H9 (cell line): ENCODE measurements at regions not wholly inside any gene's neighbourhood (a gene's known extent, or its start where the extent isn't known, plus 50 kb on each side); places are given as distances from the start of the nearest gene placed in this dataset.

Experiments
- DNase-seq: peaks from one replicate; pipeline ENCODE4 v3.0.0-alpha.2; 2017
- H2AFZ ChIP-seq: one replicate; pipeline ENCODE4 v1.6.1; 2013; ENCODE audit warnings: mild to moderate bottlenecking, low read length, control low read depth, moderate library complexity
- H2AK5ac ChIP-seq: 2 replicates; pipeline ENCODE4 v1.6.1; 2013; ENCODE audit warnings: low read length, control low read depth, mixed read lengths; ENCODE audit not compliant: insufficient read length
- H2BK120ac ChIP-seq: one replicate; pipeline ENCODE4 v1.6.1; 2013; ENCODE audit warnings: low read depth, mild to moderate bottlenecking, low read length, control low read depth, inconsistent platforms; ENCODE audit not compliant: poor library complexity, severe bottlenecking
- H2BK12ac ChIP-seq: 2 replicates; pipeline ENCODE4 v1.6.1; 2013; ENCODE audit warnings: low read length, control low read depth, mixed read lengths, low read depth; ENCODE audit not compliant: insufficient read length
- H2BK15ac ChIP-seq: 2 replicates; pipeline ENCODE4 v1.6.1; 2013; ENCODE audit warnings: low read depth, low read length, control low read depth
- H2BK20ac ChIP-seq: one replicate; pipeline ENCODE4 v1.6.1; 2013; ENCODE audit warnings: low read depth, mild to moderate bottlenecking, low read length, control low read depth, inconsistent platforms; ENCODE audit not compliant: poor library complexity, severe bottlenecking
- H2BK5ac ChIP-seq: 2 replicates; pipeline ENCODE4 v1.6.1; 2013; ENCODE audit warnings: low read length, control low read depth, mixed read lengths; ENCODE audit not compliant: insufficient read length
- H3K14ac ChIP-seq: 2 replicates; pipeline ENCODE4 v1.6.1; 2013; ENCODE audit warnings: low read length, control low read depth; ENCODE audit not compliant: insufficient read depth
- H3K18ac ChIP-seq: 2 replicates; pipeline ENCODE4 v1.6.1; 2013; ENCODE audit warnings: low read depth, mild to moderate bottlenecking, mixed read lengths, low read length, control low read depth; ENCODE audit not compliant: insufficient read length
- H3K23ac ChIP-seq: 2 replicates; pipeline ENCODE4 v1.6.1; 2013; ENCODE audit warnings: low read length, control low read depth, mixed read lengths, low read depth; ENCODE audit not compliant: insufficient read length
- H3K23me2 ChIP-seq: 2 replicates; pipeline ENCODE4 v1.6.1; 2013; ENCODE audit warnings: low read depth, mild to moderate bottlenecking, mixed read lengths, low read length, control low read depth; ENCODE audit not compliant: insufficient read length, poor library complexity, severe bottlenecking
- H3K27ac ChIP-seq: 2 replicates; pipeline ENCODE4 v1.5.1; 2013; ENCODE audit warnings: low read length, control low read depth, mixed read lengths, low read depth; ENCODE audit not compliant: insufficient read length
- H3K27me3 ChIP-seq: 2 replicates; pipeline ENCODE4 v1.6.1; 2013; ENCODE audit warnings: low read length, control low read depth, inconsistent platforms; ENCODE audit not compliant: insufficient read depth
- H3K4ac ChIP-seq: 2 replicates; pipeline ENCODE4 v1.6.1; 2013; ENCODE audit warnings: low read depth, mild to moderate bottlenecking, control low read depth, inconsistent platforms, low read length, moderate library complexity
- H3K4me1 ChIP-seq: 2 replicates; pipeline ENCODE4 v1.6.1; 2013; ENCODE audit warnings: low read length, control low read depth, inconsistent platforms; ENCODE audit not compliant: insufficient read depth
- H3K4me2 ChIP-seq: 2 replicates; pipeline ENCODE4 v1.6.1; 2013; ENCODE audit warnings: low read length, control low read depth, mixed read lengths; ENCODE audit not compliant: insufficient read length, insufficient read depth
- H3K56ac ChIP-seq: 2 replicates; pipeline ENCODE4 v1.6.1; 2013; ENCODE audit warnings: low read depth, mild to moderate bottlenecking, mixed read lengths, low read length, control low read depth; ENCODE audit not compliant: insufficient read length
- H3K79me1 ChIP-seq: 2 replicates; pipeline ENCODE4 v1.6.1; 2013; ENCODE audit warnings: low read depth, mild to moderate bottlenecking, moderate library complexity, low read length, control low read depth, inconsistent platforms; ENCODE audit not compliant: insufficient read depth, poor library complexity, severe bottlenecking
- H3K79me2 ChIP-seq: 2 replicates; pipeline ENCODE4 v1.6.1; 2013; ENCODE audit warnings: low read length, control low read depth, inconsistent platforms; ENCODE audit not compliant: insufficient read depth
- H3K9ac ChIP-seq: 2 replicates; pipeline ENCODE4 v1.6.1; 2013; ENCODE audit warnings: low read length, control low read depth, mixed read lengths; ENCODE audit not compliant: insufficient read length; ENCODE audit errors: extremely low read depth
- H3K9me3 ChIP-seq: one replicate; pipeline ENCODE4 v1.6.1; 2013; ENCODE audit warnings: low read depth, low read length, inconsistent platforms; ENCODE audit not compliant: control insufficient read depth
- H3T11ph ChIP-seq: one replicate; pipeline ENCODE4 v1.6.1; 2013; ENCODE audit warnings: mild to moderate bottlenecking, low read length, control low read depth, inconsistent platforms
- H4K20me1 ChIP-seq: one replicate; pipeline ENCODE4 v1.6.1; 2013; ENCODE audit not compliant: control insufficient read depth, insufficient read length, insufficient read depth
- H4K5ac ChIP-seq: 2 replicates; pipeline ENCODE4 v1.6.1; 2013; ENCODE audit warnings: low read depth, mild to moderate bottlenecking, mixed read lengths, low read length, control low read depth; ENCODE audit not compliant: insufficient read length
- H4K8ac ChIP-seq: replicated peaks from 2 replicates; pipeline ENCODE4 v1.6.1; 2013; ENCODE audit warnings: low read length, control low read depth, mixed read lengths, low read depth; ENCODE audit not compliant: insufficient read length
- H4K91ac ChIP-seq: 2 replicates; pipeline ENCODE4 v1.6.1; 2013; ENCODE audit warnings: low read depth, mild to moderate bottlenecking, moderate library complexity, mixed read lengths, low read length, control low read depth; ENCODE audit not compliant: insufficient read length
- H3K27ac Mint-ChIP-seq, 3 experiments: 2 replicates in 2 of 3; 3 replicates in 1 of 3; pipeline ENCODE4 v1.8.0; 2020 to 2021; ENCODE audit warnings: mixed read lengths in 3 of 3, mild to moderate bottlenecking in 1 of 3, moderate library complexity in 1 of 3
- H3K27me3 Mint-ChIP-seq: 2 replicates; pipeline ENCODE4 v1.8.0; 2021; ENCODE audit warnings: low read depth, mild to moderate bottlenecking, moderate library complexity, mixed read lengths
- H3K36me3 Mint-ChIP-seq, 3 experiments: 2 replicates in 2 of 3; 3 replicates in 1 of 3; pipeline ENCODE4 v1.8.0; 2020 to 2021; ENCODE audit warnings: low read depth in 3 of 3, mixed read lengths in 3 of 3; ENCODE audit not compliant: insufficient read depth in 1 of 3
- H3K4me1 Mint-ChIP-seq, 2 experiments: 2 replicates each; pipeline ENCODE4 v1.8.0; 2020; ENCODE audit warnings: mixed read lengths in 2 of 2
- H3K4me3 Mint-ChIP-seq, 2 experiments: 2 replicates in 1 of 2; 3 replicates in 1 of 2; pipeline ENCODE4 v1.8.0; 2020 to 2021; ENCODE audit warnings: mild to moderate bottlenecking in 2 of 2, mixed read lengths in 2 of 2, moderate library complexity in 1 of 2
- H3K9me3 Mint-ChIP-seq, 2 experiments: 2 replicates in 1 of 2; 3 replicates in 1 of 2; pipeline ENCODE4 v1.8.0; 2020; ENCODE audit warnings: mild to moderate bottlenecking in 2 of 2, mixed read lengths in 2 of 2, moderate library complexity in 1 of 2
- CTCF ChIP-seq: fragments of 200-600 bp; sonication (generic); conservative IDR thresholded peaks from 3 replicates; pipeline ENCODE4 v1.8.0; 2021; ENCODE audit warnings: antibody characterized with exemption, mild to moderate bottlenecking
- WGBS: extraction: QIAGEN DNeasy Blood & Tissue Kit; methylation state at CpG from one replicate; pipeline ENCODE4 v1.1.7; 2013; ENCODE audit warnings: missing lambda C conversion rate, low lambda C conversion rate, mixed read lengths; ENCODE audit not compliant: insufficient read length; ENCODE audit errors: extremely low coverage; 5-methylcytosine and 5-hydroxymethylcytosine counted together

- Histone ChIP-seq H2BK5ac (no peak overlapping the region), H4K5ac (no peak overlapping the region), H2BK120ac (no peak overlapping the region), H3K4me1 (no peaks in the 10 kb centered on the region), H3K27ac (no peak overlapping the region), H3K23me2 (no peaks in the 10 kb centered on the region), H2BK12ac (no peak overlapping the region), H3K23ac (no peak overlapping the region), H3T11ph (no peak overlapping the region), H3K27me3 (no peaks in the 10 kb centered on the region), H3K79me1 (no peaks in the 10 kb centered on the region), H4K20me1 (no peaks in the 10 kb centered on the region), H3K4ac (no peak overlapping the region), H3K14ac (no peak overlapping the region), H4K91ac (no peak overlapping the region), H4K8ac (no peak overlapping the region), H3K9me3 (no peaks in the 10 kb centered on the region), H3K18ac (no peak overlapping the region), H3K9ac (no peak overlapping the region), H2AFZ (no peak overlapping the region), H3K56ac (no peak overlapping the region), H2BK20ac (no peak overlapping the region), H3K79me2 (no peaks in the 10 kb centered on the region), H3K4me2 (no peak overlapping the region), H2AK5ac (no peak overlapping the region), H2BK15ac (no peak overlapping the region)
- DNase-seq = no peak
- Mint-ChIP-seq H3K4me1 (peaks cover 13 to 19% of the 10 kb centered on the region in 2 experiments), H3K27ac (no peak overlapping the region), H3K9me3 (peaks cover 4 to 8% of the 10 kb centered on the region in 2 experiments; a peak in 3 of 5 replicates), H3K36me3 (no peaks in the 10 kb centered on the region; a peak in 3 of 7 replicates), H3K4me3 (no peak overlapping the region), H3K27me3 (no peaks in the 10 kb centered on the region; the same call in 1 of the 2 replicates)
- TF ChIP-seq CTCF = no peak
- no CpG with 5 or more reads among the region's 10 CpGs for WGBS
Observed at GRCh38 chr7:51592842-51593599, 276.4 kb upstream of the COBL start.
